ENCODE measurements at regions not wholly inside any gene's neighbourhood (a gene's known extent, or its start where the extent isn't known, plus 50 kb on each side); places are given as distances from the start of the nearest gene placed in this dataset.

DNA sequence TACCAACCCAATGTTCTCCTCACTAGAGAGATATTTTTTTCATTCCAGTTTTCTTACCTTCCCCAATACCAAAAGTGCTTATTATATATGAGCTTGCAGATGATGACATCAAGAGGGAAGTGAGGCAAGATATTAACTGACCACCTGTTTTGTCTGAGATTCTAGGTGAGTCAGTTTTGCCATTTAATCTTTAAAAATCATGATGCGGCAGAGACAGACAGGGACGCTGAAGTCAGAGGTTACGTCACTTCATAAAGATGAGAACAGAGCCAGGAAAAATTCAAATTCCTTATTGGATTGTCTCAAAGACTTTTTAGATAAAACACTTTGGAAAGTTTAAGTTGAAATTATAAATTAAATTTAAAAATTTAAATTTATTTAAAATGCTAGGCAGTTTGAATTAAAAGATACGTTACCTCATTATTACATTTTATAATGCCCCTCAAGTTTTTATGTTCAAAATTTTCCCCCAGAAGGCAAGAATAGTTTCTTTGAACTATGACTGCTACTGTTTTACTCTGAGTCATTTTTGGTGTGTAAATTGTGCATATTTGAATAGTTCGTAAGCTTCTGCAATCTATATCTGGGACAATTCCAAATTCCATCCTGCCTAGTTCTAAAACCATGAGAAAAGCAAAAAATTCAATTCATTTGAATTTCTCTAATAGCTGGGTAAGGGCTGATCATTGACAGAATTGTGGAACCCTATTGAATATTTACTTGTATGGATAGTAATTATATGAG lies 839.6 kb upstream of the GOT2 start:
- TF ChIP-seq CTCF (conservative IDR thresholded peaks at IDR 0.05) (no peak), EZH2 (IDR thresholded peaks at IDR 0.05; ENCODE audit: low read depth) (no peak)

Data from PC-9 (cell line).